GM23248 (cell line): ENCODE measurements at regions not wholly inside any gene's neighbourhood (a gene's known extent, or its start where the extent isn't known, plus 50 kb on each side); places are given as distances from the start of the nearest gene placed in this dataset.
A peak's percentile ranks its signal among the peaks of the same experiment; 100 is the strongest.

ENCODE experiments used
- DNase-seq: peaks from one replicate; pipeline ENCODE4 v3.0.0-alpha.2; 2015
- H2AFZ ChIP-seq: fragments of 200-600 bp; sonication (generic); 2 replicates; pipeline ENCODE4 v1.6.1; 2016; ENCODE audit warnings: antibody characterized with exemption
- H3F3A ChIP-seq: fragments of 200-600 bp; sonication (generic); 2 replicates; pipeline ENCODE4 v1.6.1; 2016; ENCODE audit warnings: mild to moderate bottlenecking, antibody characterized with exemption, mixed run types; ENCODE audit not compliant: insufficient read depth
- H3K27ac ChIP-seq: fragments of 200-600 bp; sonication (generic); 2 replicates; pipeline ENCODE4 v1.5.1; 2016; ENCODE audit warnings: mild to moderate bottlenecking
- H3K27me3 ChIP-seq: fragments of 200-600 bp; sonication (generic); replicated peaks from 2 replicates; pipeline ENCODE4 v1.6.1; 2016; ENCODE audit warnings: mild to moderate bottlenecking; ENCODE audit not compliant: insufficient read depth
- H3K36me3 ChIP-seq: fragments of 200-600 bp; sonication (generic); 2 replicates; pipeline ENCODE4 v1.6.1; 2016; ENCODE audit warnings: low read depth, mild to moderate bottlenecking
- H3K4me1 ChIP-seq: fragments of 200-600 bp; sonication (generic); 2 replicates; pipeline ENCODE4 v1.6.1; 2016; ENCODE audit warnings: mild to moderate bottlenecking; ENCODE audit not compliant: insufficient read depth
- H3K4me2 ChIP-seq: fragments of 200-600 bp; sonication (generic); one replicate; pipeline ENCODE4 v1.6.1; 2016; ENCODE audit warnings: mild to moderate bottlenecking; ENCODE audit not compliant: unreplicated experiment
- H3K4me3 ChIP-seq: fragments of 200-600 bp; sonication (generic); 2 replicates; pipeline ENCODE4 v1.5.1; 2016; ENCODE audit warnings: mild to moderate bottlenecking
- H3K79me2 ChIP-seq: fragments of 200-600 bp; sonication (generic); 2 replicates; pipeline ENCODE4 v1.6.1; 2016; ENCODE audit warnings: mild to moderate bottlenecking; ENCODE audit not compliant: insufficient read depth
- H3K9ac ChIP-seq: fragments of 200-600 bp; sonication (generic); 2 replicates; pipeline ENCODE4 v1.6.1; 2016; ENCODE audit warnings: mild to moderate bottlenecking
- H3K9me2 ChIP-seq: fragments of 200-600 bp; sonication (generic); 2 replicates; pipeline ENCODE4 v1.6.1; 2016; ENCODE audit warnings: mixed run types, mild to moderate bottlenecking, moderate library complexity; ENCODE audit not compliant: insufficient read depth
- H3K9me3 ChIP-seq: fragments of 200-600 bp; sonication (generic); one replicate; pipeline ENCODE4 v1.6.1; 2017; ENCODE audit warnings: low read depth
- H4K20me1 ChIP-seq: fragments of 200-600 bp; sonication (generic); 2 replicates; pipeline ENCODE4 v1.6.0; 2016; ENCODE audit not compliant: insufficient read depth
- EZH2 ChIP-seq: fragments of 200-600 bp; sonication (generic); IDR thresholded peaks from 2 replicates; pipeline ENCODE4 v1.6.1; 2018; ENCODE audit warnings: antibody characterized with exemption, mild to moderate bottlenecking; ENCODE audit not compliant: insufficient read depth, poor library complexity, severe bottlenecking
- EZH2phosphoT487 ChIP-seq: fragments of 200-600 bp; sonication (generic); IDR thresholded peaks from 2 replicates; pipeline ENCODE4 v1.6.1; 2018; ENCODE audit warnings: antibody characterized with exemption, moderate library complexity, mild to moderate bottlenecking, low read depth; ENCODE audit not compliant: insufficient read depth
- WGBS, 2 experiments: methylation state at CpG; one replicate each; pipeline ENCODE4 v1.1.6; 2015 to 2017; ENCODE audit warnings: low lambda C conversion rate in 2 of 2, low coverage in 1 of 2; ENCODE audit errors: missing lambda C conversion rate in 2 of 2; 5-methylcytosine and 5-hydroxymethylcytosine counted together
- in situ Hi-C: fragments of 300-500 bp; cut with MboI; formaldehyde crosslinking; loops from 2 replicates; pipeline ENCODE4 v1.15.0; 2020

- Histone ChIP-seq H3K27ac (peak overlapping the region; percentile 26), H3K9ac (no peak overlapping the region), H3F3A (no peaks in the 10 kb centered on the region), H3K4me1 (peaks cover 6% of the 10 kb centered on the region; the same call in 1 of the 2 replicates), H3K9me2 (peaks cover 3% of the 10 kb centered on the region; the same call in 1 of the 2 replicates), H3K9me3 (no peaks in the 10 kb centered on the region), H3K36me3 (no peaks in the 10 kb centered on the region), H2AFZ (no peak overlapping the region), H3K79me2 (no peaks in the 10 kb centered on the region), H3K4me3 (no peak overlapping the region), H3K4me2 (no peak overlapping the region), H4K20me1 (no peaks in the 10 kb centered on the region), H3K27me3 (no peaks in the 10 kb centered on the region)
- WGBS, 2 experiments, result 4 to 6% methylated on average over 7 of the region's 7 CpGs
- TF ChIP-seq EZH2phosphoT487, result no peak
- in situ Hi-C loops, result no loop called here
- peak; percentile 81 for DNase-seq
Observed at GRCh38 chr16:79372503-79373184, 227.9 kb downstream of the MAF start.

GRCh38 chr16:79370736-79371135, 229.8 kb downstream of the MAF start:
- in situ Hi-C loops, result no loop called here
- Histone ChIP-seq H3K4me2 (no peak overlapping the region), H3K36me3 (no peaks in the 10 kb centered on the region), H3K9me2 (peaks cover 3% of the 10 kb centered on the region; the same call in 1 of the 2 replicates), H4K20me1 (no peaks in the 10 kb centered on the region), H3K27ac (no peak overlapping the region), H3K4me3 (no peak overlapping the region), H3F3A (no peaks in the 10 kb centered on the region), H2AFZ (no peak overlapping the region), H3K9ac (no peak overlapping the region), H3K9me3 (no peaks in the 10 kb centered on the region), H3K4me1 (peaks cover 6% of the 10 kb centered on the region; the same call in 1 of the 2 replicates), H3K27me3 (no peaks in the 10 kb centered on the region), H3K79me2 (no peaks in the 10 kb centered on the region)
- 68 to 75% methylated on average over 2 of the region's 2 CpGs for WGBS, 2 experiments
- no peak for DNase-seq
- no peak for TF ChIP-seq EZH2
- no peak for TF ChIP-seq EZH2phosphoT487

- Histone ChIP-seq H3K9ac (no peak overlapping the region), H3K79me2 (no peaks in the 10 kb centered on the region), H3K4me1 (peaks cover 6% of the 10 kb centered on the region; the same call in 1 of the 2 replicates), H3F3A (no peaks in the 10 kb centered on the region), H3K4me2 (no peak overlapping the region), H3K9me3 (no peaks in the 10 kb centered on the region), H3K4me3 (no peak overlapping the region), H3K27me3 (no peaks in the 10 kb centered on the region), H2AFZ (no peak overlapping the region), H3K36me3 (no peaks in the 10 kb centered on the region), H4K20me1 (no peaks in the 10 kb centered on the region), H3K9me2 (no peaks in the 10 kb centered on the region), H3K27ac (no peak overlapping the region)
- peak; percentile 37 for DNase-seq
- TF ChIP-seq EZH2 (no peak), EZH2phosphoT487 (no peak)
- in situ Hi-C loops, result no loop called here
- 5% methylated on average over 3 of the region's 3 CpGs for WGBS, 2 experiments
Observed at GRCh38 chr16:79369796-79370195, 230.7 kb downstream of the MAF start.

GRCh38 chr16:79367822-79368221, 232.7 kb downstream of the MAF start:
- H3K4me3 ChIP-seq, result no peak overlapping the region
- no peaks in the 10 kb centered on the region for H3K79me2 ChIP-seq
- H3K9me2 ChIP-seq, result no peaks in the 10 kb centered on the region
- H3K4me1 ChIP-seq, result peaks cover 2% of the 10 kb centered on the region; the same call in 1 of the 2 replicates
- H2AFZ ChIP-seq, result no peak overlapping the region
- H3K27ac ChIP-seq, result no peak overlapping the region
- no peak overlapping the region for H3K9ac ChIP-seq
- WGBS, 2 experiments, result 46 to 56% methylated on average over 5 of the region's 5 CpGs
- H3K4me2 ChIP-seq, result no peak overlapping the region
- no peaks in the 10 kb centered on the region for H4K20me1 ChIP-seq
- H3K36me3 ChIP-seq, result no peaks in the 10 kb centered on the region
- no peaks in the 10 kb centered on the region for H3K27me3 ChIP-seq
- H3F3A ChIP-seq, result no peaks in the 10 kb centered on the region
- in situ Hi-C loops, result no loop called here
- H3K9me3 ChIP-seq, result no peaks in the 10 kb centered on the region
- no peak for DNase-seq
- TF ChIP-seq EZH2phosphoT487 (no peak), EZH2 (no peak)
